DMS153 (cell line): ENCODE measurements at regions not wholly inside any gene's neighbourhood (a gene's known extent, or its start where the extent isn't known, plus 50 kb on each side); places are given as distances from the start of the nearest gene placed in this dataset.
A peak's percentile ranks its signal among the peaks of the same experiment; 100 is the strongest.
"Not testable (repeated sequence)": the region's sequence is repeated elsewhere in the genome, so short reads cannot be mapped to it uniquely, and the experiment has no call there.

ENCODE experiments used
- DNase-seq: peaks from one replicate; lab custom pipeline; 2025; lab: John Stamatoyannopoulos, UW

DNA sequence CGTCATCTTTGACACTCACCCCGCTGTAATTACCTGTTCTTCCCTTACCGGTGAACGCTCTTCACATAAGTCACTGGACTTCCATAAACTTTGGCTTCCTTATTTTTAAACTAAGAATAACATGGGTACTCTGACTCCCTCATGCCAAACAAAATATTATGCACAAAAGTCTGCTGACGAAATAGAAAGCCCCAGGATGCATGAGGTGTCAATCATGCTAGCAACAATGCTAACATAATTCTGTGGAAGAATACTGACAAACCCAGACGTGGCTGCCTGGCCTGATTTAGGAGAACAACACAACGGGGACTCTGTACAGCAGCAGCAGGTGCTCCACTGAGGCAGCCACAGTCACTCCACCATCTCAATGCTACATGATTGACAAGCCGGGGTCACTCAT lies 137.5 kb downstream of the CCDC71L start:
- DNase-seq = no peak

DNA sequence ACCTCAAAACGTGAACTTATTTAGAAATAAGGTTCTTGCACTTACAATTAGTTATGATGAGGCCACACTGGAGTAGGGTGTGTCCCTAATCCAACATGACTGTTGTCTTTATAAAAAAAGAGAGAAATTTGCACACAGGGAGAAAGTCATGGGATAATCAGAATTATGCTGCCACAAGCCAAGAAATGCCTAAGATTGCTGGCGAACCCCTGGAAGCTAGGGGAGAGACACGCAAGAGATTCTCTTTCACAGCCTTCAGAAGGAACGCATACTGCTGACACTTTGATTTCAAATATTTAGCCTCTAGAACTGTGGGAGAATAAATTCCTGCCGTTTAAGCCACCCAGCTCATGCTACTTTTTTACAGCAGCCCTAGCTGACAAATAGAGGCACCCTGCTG lies 138.3 kb downstream of the CCDC71L start:
- DNase-seq = no peak

DNA sequence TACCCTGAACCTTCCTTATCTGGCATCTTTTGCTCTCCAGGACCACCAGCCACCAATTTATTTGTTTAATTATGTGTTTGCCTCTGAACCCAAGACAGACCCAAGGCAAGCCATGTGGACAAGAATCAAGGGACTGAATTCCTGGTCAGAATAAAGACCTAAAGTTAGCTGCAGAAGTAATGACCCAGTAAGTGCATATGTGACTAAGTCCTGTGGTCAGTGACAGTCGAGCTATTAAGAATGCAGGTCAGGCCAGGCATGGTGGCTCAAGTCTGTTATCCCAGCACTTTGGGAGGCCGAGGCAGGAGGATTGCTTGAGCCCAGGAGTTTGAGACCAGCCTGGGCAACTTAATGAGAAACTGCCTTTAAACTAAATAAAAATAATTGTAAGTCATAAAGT lies 139.4 kb downstream of the CCDC71L start:
- no peak for DNase-seq

DNA sequence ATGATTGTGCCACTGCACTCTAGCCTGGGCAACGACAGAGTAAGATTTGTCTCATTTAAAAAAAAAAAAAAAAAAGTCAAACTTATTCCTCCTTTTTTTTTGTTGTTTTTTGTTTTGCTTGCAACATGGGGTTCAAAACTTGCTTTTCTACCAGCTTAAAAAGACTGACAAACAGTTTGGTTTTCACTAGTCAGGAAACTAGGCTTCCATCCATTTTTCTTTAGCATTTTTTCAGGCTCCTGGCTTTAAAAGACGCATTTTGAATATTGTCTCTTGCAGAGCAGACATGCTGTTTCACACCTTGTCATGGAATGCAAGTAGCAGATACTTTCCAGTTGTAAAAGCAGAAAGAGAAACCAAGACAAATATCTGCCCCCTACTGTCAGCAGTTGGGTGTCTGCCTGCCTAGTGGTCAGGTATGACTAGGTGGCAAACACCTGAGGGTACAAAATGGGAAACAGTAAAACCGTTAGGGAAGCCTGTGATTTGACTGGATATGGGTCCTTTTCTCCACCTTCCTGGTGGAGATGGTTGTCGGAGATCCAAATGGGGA lies 139.9 kb downstream of the CCDC71L start:
- no peak for DNase-seq

DNA sequence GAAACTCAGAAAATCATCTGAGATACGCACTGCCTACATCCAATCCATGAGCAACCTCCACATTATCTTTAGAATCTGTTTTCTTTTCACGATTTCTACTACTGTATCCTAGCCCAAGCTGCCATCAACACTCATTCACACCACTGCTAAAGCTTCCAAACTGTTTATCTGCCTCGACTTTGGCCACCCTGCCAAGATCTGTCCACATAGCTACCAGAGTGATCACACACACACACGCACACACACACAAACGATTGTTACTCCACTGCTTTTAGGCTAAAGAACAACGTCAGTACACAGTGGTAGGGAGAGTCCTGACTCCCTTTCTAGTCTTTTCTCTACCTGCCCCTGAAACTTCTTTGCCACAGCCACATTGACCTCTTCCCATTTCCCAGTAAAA lies 142.0 kb downstream of the CCDC71L start:
- DNase-seq = no peak

DNA sequence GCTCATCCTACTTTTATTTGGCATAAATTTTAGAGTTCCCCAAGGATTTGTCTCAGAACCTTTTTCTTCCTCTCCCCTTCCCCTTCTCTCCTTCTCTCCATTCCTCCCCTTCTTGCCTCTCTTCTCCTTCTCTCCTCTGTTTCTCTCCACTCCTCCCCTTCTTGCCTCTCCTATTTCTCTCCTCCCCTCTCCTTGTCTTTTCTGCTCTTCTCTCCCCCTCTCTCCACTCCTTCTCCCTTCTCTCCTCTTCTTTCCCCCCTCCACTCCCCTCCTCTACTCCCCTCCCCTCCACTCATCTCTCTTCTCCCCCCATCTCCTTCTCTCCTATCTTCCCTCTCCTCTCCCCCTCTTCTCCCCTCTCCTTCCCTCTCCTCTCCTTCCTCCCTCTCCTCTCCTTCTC lies 142.7 kb downstream of the CCDC71L start:
- no peak for DNase-seq

DNA sequence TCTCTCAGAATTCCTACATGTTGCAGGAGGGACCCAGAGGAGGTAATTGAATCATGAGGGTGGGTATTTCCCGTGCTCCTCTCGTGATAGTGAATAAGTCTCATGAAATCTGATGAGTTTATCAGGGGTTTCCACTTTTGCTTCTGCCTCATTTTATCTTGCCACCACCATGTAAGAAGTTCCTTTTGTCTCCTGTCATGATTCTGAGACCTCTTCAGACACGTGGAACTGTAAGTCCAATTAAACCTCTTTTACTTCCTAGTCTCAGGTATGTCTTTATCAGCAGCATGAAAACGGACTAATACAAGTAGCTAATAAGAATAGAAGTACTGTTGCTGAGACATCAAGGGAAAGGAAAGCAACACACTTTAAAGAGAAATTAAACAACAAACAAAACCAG lies 143.4 kb downstream of the CCDC71L start:
- DNase-seq = no peak

DNA sequence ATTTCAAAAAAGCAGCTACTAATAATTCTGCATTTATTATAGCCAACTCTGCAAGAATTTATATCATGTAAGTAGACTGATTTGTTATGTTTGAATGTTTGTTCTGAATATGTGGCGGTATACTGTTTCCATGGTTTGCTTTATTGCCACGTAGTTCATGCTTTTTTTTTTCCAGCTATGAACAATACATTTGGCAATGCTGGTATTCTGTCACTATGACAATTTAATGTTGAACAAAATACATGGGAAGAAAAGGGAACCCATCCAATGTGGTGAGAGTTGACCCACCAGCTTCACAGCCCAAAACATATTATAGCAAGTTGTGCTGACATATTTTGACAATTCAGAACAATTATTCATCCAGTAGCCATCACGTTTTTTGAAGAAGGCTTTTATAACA lies 145.6 kb downstream of the CCDC71L start:
- no peak for DNase-seq

DNA sequence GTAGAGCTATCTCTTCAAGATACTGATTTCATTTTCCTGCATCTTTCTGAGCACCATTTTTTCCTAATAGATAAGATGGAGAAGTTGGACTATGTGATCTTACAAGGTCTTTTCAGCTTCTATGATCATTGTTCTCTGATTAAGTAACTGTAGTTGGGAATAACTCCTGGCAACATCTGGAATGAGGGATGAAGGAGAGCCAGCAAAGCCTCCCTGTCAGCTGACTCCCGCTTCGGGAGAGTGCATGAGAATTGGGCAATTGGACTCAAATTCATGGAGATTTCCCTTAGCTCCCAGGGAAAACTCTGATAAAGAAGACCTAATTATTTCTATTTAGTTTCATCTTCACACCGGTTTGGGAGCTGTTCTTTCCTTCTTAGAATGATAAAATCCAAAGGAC lies 146.1 kb downstream of the CCDC71L start:
- DNase-seq = no peak

DNA sequence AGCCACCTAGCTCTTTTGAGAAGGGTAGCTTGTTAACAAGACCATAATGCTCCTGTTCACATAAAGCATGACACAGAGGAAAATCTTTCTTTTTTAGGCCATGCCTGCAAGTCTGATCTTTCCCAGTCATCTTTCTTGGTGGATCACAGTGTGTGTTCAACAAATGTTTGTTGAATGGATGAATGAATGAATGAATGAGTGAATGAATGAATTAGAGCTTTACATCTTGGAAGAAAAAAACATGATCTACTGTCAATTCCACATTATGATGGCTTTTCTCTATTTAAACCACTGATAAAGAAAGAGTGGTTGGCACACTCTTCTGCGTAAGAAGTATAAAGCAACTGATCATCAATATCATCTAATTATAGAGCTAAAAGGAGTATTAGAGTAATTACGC lies 148.7 kb downstream of the CCDC71L start:
- no peak for DNase-seq

DNA sequence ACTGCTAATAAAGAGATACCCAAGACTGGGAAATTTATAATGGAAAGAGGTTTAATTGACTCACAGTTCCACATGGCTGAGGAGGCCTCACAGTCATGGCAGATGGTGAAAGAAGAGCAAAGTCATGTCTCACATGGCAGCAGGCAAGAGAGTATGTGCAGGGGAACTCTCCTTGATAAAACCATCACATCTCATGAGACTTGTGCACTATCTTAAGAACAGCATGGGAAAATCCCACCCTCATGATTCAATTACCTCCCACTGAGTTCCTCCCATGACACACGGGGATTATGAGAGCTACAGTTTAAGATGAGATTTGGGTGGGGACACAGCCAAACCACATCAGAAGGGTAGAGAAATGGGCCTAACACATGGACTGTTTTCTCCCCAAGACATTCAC lies 156.3 kb downstream of the CCDC71L start:
- no peak for DNase-seq

DNA sequence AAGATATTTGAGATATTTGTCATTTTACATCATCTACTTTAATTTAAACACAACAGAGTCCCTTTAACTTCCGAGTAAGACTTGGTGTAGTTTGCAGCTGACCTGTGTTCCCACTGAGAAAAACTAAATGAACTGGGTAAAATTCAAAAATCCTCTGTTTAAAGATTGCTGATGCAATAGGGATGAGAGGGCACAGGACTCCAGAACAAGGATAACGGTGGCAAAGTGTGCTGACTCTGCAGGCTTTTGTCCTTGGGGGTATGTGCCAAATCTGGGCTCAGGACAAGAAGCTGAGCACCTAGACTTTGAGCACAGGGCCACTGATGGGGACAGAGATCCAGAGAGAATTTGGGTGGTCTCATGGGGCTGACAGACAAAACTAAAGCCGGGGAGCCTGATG lies 156.8 kb downstream of the CCDC71L start:
- DNase-seq = no peak

DNA sequence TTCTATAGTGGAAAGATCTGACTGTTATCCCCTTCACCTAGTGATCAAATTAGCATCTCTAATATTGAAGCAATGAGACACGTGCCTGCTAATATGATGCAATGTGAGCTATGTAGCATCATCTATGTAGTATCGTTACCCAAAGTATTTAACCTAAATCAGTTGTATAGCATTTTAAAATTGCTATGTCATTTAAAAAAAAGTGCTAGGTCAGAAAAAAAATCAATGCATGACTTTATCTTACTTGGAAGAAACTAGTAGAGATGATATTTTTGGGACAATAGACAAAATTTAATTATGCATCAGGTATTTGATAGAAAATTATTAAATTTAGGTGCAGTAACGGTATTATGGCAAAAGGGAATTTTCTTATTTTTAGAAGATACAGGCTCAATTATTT lies 157.3 kb downstream of the CCDC71L start:
- no peak for DNase-seq

DNA sequence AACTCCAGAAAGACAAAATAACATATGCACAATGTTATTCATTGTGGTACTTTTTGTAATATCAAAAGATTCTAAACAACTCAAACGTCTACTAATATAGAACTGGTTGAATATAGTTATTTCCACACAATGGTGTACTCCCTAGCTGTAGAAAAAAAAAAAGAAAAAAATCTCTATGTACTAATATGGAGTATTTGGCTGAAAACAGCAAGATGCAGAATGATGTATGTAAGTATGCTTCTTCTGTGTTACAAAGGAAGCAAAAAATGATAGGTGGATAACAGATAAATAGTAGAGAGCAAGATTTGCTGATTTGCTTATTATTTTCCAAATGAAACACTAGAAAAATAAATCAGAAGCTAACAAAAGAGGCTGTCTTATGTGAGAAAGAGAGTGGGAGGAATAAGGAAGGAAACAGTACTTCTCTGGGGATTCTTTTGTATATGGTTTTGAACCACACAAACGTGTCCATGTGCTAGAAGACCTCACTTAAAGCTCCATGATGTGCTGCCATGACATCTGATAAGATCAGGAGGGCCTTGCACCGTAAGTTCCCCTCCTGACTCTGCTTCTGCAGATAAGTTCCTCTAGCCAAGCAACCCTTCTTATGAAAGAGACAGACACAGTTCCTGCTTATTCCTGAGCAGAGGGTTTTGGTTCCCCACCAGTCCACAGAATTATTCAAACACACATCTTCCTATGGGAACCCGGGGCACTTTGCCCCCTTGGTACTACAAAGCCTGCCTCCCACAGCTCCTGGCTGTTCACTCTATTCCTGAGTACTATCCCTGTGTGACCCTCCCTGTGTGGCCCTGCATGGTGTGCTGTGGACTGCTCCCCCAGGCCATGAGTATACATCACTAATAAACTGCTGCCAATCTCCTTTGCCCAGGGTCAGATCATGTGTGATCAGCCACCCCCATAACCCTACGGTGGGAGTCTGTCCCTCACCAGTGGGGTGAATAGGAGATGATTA lies 159.1 kb downstream of the CCDC71L start:
- no peak for DNase-seq

DNA sequence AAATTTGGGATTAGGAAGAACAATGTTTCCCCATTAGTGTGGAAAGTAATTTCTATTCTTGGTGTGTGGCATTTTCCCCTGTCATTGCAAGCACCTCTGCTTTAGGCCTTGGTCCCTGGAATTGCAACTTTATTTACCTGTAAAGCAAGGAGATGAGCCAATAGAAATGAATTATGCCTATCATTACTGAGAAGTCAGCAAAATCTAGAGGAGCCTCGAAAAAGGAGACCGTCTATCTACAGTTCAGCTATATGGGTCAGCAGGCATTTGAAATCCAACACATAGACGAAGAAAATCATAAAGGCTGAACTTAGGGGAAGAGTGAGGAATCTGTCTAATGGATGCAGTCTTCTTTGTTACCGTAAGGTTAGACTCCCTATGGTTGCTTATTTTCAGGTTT lies 161.1 kb downstream of the CCDC71L start:
- no peak for DNase-seq

DNA sequence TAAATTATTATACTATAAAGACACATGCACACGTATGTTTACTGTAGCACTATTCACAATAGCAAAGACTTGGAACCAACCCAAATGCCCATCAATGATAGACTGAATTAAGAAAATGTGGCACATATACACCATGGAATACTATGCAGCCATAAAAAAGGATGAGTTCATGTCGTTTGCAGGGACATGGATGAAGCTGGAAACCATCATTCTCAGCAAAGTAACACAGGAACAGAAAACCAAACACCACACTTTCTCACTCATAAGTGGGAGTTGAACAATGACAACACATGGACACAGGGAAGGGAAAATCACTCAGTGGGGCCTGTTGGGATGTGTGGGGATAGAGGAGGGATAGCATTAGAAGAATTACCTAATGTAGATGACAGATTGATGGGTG lies 163.0 kb downstream of the CCDC71L start:
- not testable (repeated sequence) for DNase-seq

DNA sequence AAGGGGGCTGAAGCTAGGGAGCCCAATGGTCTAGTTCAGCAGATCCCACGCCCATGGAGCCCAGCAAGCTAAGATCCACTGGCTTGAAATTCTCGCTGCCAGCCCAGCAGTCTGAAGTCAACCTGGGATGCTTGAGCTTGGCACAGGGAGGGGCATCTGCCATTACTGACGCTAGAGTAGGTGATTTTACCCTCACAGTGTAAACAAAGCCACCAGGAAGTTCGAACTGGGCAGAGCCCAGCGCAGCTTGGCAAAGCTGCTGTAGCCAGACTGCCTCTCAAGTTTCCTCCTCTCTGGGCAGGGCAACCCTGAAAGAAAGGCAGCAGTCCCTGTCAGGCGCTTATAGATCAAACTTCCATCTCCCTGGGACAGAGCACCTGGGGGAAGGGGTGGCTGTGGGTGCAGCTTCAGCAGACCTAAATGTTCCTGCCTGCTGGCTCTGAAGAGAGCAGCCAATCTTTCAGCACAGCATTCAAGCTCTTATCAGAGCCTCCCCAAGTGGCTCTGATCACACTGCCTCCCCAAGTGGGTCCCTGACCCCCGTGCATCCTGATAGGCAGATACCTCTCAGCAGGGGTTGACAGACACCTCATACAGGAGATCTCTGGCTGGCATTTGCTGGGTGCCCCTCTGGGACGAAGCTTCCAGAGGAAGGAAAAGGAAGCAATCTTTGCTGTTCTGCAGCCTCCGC lies 167.8 kb downstream of the CCDC71L start:
- DNase-seq = peak; percentile 81

DNA sequence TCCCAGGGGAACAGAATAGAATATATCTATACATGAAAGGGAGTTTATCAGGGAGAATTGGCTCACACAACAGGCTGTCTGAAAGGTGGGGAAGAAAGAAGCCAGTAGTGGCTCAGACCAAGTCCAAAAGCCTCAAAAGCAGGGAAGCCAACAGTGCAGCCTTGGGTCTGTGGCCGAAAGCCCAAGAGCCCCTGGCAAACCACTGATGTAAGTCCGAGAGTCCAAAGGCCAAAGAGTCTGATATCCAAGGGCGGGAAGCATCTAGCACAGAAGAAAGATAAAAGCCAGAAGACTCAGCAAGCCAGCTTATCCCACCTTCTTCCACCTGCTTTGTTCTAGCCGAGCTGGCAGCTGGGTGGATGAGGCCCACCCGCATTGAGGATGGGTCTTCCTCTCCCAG lies 172.5 kb downstream of the CCDC71L start:
- DNase-seq = no peak

DNA sequence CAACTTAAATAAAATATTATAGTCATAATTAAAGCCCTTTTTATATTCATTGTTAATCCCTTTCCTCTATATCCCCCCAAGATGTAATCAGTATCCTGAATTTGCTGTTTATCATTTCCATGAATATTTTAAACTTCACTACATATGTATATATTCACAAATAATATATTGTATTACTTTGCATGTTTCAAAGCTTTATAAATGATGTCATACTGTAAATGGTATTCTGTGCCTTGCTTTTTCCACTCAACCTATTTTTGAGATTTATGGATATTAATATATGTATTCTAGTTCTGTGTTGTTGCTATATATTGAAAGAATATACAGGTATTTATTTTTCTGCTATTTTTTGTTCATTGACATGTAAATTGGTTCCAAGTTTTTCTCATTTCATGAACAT lies 173.1 kb downstream of the CCDC71L start:
- DNase-seq = no peak

DNA sequence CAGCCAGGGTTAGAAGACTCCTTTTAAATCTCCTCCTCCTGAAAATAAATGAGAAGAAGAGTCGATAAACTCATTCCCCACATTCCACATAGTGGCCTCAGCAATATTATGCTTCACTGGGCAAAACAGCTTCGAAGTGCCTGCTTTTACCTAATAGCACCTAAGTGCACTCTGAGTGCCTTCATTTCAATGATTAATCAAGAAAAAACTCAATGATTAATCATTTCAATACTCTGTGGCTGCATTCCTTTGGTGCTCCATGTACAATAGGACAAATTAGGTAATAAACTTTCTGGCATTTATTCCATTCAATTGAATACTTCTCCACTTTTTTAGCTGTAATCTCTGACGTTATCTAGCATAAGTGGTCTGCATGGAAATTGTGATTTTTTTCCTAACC lies 174.6 kb downstream of the CCDC71L start:
- no peak for DNase-seq

DNA sequence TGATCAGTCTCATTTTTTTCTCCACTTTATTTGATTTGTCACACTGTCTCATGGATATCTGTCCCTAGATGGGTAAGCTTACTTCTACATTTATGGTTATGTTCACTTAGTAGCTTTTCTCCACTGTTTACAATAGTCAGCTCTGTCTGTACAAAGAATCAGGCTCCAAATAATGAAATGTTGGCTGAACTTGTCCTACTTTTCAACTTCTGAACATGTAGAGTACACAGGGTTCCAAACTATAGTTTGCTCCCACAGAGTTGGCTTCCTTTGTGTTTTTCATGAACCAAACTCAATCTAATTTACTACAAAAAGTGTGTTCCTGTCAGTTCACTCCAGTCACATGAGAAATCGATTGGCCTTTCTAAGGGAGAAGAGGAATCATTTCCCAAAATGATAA lies 175.0 kb downstream of the CCDC71L start:
- DNase-seq = no peak

DNA sequence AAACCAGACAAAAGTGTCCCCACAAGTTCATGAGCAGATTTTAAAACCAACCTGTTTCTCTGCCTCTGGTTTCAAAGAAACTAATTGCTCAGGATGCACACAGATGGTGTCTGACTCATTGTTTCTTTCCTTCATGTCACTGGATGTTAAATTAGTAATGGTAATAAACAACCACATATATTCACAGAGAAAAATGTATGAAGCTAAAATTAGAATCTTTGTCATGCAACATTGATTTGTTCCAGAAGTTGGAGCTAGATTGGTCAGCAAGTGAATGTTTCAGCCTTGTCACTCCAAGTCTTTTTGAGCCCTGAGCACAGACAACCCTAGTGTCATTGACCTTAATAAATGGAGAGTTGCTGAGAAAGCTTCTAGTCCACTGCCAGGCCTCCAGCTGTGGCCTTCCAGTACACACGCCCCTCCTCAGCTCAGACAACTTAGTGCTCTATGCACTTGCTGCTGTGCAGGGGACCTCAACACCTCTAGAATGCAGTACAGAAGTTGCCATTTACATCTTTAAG lies 175.9 kb downstream of the CCDC71L start:
- no peak for DNase-seq

DNA sequence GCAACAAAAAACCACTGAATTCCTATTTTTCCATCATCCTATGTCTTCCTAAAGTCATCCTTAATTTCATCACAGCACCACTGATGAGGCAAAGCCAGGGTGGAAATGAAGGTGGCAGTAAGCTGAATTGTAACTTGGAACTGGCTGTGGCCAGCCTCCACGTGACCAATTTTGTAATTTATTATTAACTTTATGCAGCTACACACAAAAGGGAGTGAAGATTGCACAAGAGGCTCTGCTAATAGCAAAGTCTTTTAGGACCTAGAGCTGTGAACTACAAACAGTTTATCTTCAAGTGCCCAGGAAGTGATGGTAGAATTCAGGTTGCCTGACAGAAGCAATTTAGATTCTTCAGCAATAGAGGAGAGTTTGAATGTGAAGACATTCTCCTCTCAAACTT lies 176.4 kb downstream of the CCDC71L start:
- DNase-seq = no peak
